HCT116 (cell line): ENCODE measurements at regions not wholly inside any gene's neighbourhood (a gene's known extent, or its start where the extent isn't known, plus 50 kb on each side); places are given as distances from the start of the nearest gene placed in this dataset.

Experiments used
- CEBPB ChIP-seq: IDR thresholded peaks from 2 replicates; pipeline ENCODE4 v1.6.1; 2012; ENCODE audit warnings: low read depth
- CTCF ChIP-seq, 3 experiments: fragments of 200-600 bp in 1 of 3; sonication (generic) in 1 of 3; IDR thresholded peaks in 2 of 3; conservative IDR thresholded peaks in 1 of 3; 2 replicates each; pipeline ENCODE4 v1.5.1; 2012 to 2017; ENCODE audit warnings: low read depth in 2 of 3, low read length in 2 of 3, antibody characterized with exemption in 1 of 3, borderline replicate concordance in 1 of 3, control low read depth in 1 of 3, mild to moderate bottlenecking in 1 of 3, mixed read lengths in 1 of 3, mixed run types in 1 of 3, moderate library complexity in 1 of 3; ENCODE audit not compliant: insufficient read depth in 1 of 3
- ELF1 ChIP-seq: IDR thresholded peaks from 2 replicates; pipeline ENCODE4 v1.6.1; 2012; ENCODE audit warnings: low read depth, borderline replicate concordance
- EZH2 ChIP-seq: fragments of 200-600 bp; sonication (generic); IDR thresholded peaks from 2 replicates; pipeline ENCODE4 v1.6.1; 2017; ENCODE audit warnings: antibody characterized with exemption, mixed run types
- EZH2phosphoT487 ChIP-seq: fragments of 200-600 bp; IDR thresholded peaks from 2 replicates; pipeline ENCODE4 v1.6.1; 2018; ENCODE audit warnings: antibody characterized with exemption, borderline replicate concordance
- MAX ChIP-seq: IDR thresholded peaks from 2 replicates; pipeline ENCODE4 v1.6.1; 2012
- POLR2A ChIP-seq: IDR thresholded peaks from 2 replicates; pipeline ENCODE4 v1.7.0; 2011; ENCODE audit warnings: borderline replicate concordance; ENCODE audit not compliant: insufficient read depth, insufficient read length; ENCODE audit errors: extremely low read depth
- POLR2AphosphoS5 ChIP-seq: IDR thresholded peaks from 2 replicates; pipeline ENCODE4 v1.6.1; 2011; ENCODE audit warnings: mild to moderate bottlenecking, low read depth, low read length, moderate library complexity
- RAD21 ChIP-seq: IDR thresholded peaks from 2 replicates; pipeline ENCODE4 v1.6.1; 2012; ENCODE audit warnings: low read depth, mild to moderate bottlenecking
- REST ChIP-seq: IDR thresholded peaks from 2 replicates; pipeline ENCODE4 v1.6.1; 2012; ENCODE audit warnings: low read depth
- SP1 ChIP-seq: IDR thresholded peaks from 2 replicates; pipeline ENCODE4 v1.6.1; 2012; ENCODE audit warnings: low read depth
- SRF ChIP-seq: IDR thresholded peaks from 2 replicates; pipeline ENCODE4 v1.6.1; 2012; ENCODE audit warnings: low read depth
- YY1 ChIP-seq: IDR thresholded peaks from 2 replicates; pipeline ENCODE4 v1.6.1; 2011; ENCODE audit warnings: low read length, low read depth, moderate library complexity, mild to moderate bottlenecking; ENCODE audit not compliant: insufficient replicate concordance; ENCODE audit errors: extremely low read depth
- ZNF274 ChIP-seq: fragments of 200-500 bp; sonication (Bioruptor generic); IDR thresholded peaks from 2 replicates; pipeline ENCODE4 v1.6.1; 2014; ENCODE audit warnings: mild to moderate bottlenecking, low read depth, low read length, inconsistent platforms

GRCh38 chrX:1778817-1779216 is 164.0 kb downstream of the ASMT start:
- no peak for TF ChIP-seq MAX
- no peak for TF ChIP-seq CTCF (IDR thresholded peaks at IDR 0.05 in 2 of 3, conservative IDR thresholded peaks at IDR 0.05 in 1 of 3; ENCODE audit: borderline replicate concordance in 1 of 3, insufficient read depth in 1 of 3, low read depth in 2 of 3, low read length in 2 of 3)
- TF ChIP-seq POLR2AphosphoS5, result no peak
- TF ChIP-seq RAD21, result no peak
- TF ChIP-seq SRF, result no peak
- no peak for TF ChIP-seq POLR2A
- TF ChIP-seq SP1, result peak; percentile 54; the same call in 1 of the 2 replicates
- TF ChIP-seq YY1, result no peak
- no peak for TF ChIP-seq ZNF274
- TF ChIP-seq EZH2, result no peak
- no peak for TF ChIP-seq CEBPB
- no peak for TF ChIP-seq EZH2phosphoT487
- TF ChIP-seq REST, result no peak
- TF ChIP-seq ELF1, result no peak
